NOMO-1 treated with dmso at 0.1 percent for 144 hours (cell line): ENCODE measurements at regions not wholly inside any gene's neighbourhood (a gene's known extent, or its start where the extent isn't known, plus 50 kb on each side); places are given as distances from the start of the nearest gene placed in this dataset.
"Not testable (repeated sequence)": the region's sequence is repeated elsewhere in the genome, so short reads cannot be mapped to it uniquely, and the experiment has no call there.

Experiments used
- DNase-seq: peaks from one replicate; lab custom pipeline; 2025; ENCODE audit not compliant: unreplicated experiment; lab: John Stamatoyannopoulos, UW

DNA sequence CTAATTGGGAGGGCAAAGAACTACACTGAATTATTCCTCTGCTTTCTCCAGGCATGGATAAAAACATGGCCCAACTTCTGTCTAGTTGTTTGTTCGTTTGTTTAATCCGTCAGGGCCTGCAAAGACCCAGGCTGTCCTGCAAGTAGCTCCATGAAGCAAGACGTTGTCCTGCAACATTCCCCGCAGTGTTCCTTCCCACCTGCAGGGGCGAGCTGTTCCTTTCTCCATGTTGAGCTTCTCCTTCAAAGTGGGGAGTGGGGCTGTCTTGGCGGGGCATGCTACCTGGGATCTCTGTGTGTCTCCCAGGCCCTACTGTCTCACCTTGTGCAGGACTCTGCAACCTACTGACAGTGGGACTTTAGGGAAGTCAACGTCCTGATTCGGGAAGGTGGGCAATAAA, 264.0 kb upstream of the SMIM21 start:
- DNase-seq: no peak

DNA sequence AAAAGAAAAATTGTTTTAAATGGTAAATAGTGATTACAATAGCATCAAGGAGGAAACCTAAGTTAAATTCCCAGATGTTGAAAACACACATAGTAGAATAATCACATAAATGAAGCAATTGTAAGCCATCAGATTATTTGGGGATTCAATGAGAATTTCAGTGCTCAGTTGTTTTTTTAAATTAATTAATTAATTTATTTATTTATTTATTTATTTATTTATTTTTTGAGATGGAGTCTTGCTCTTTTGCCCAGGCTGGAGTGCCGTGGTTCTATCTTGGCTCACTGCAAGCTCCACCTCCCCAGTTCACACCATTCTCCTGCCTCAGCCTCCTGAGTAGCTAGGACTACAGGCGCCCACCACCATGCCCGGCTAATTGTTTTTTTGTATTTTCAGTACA, 262.8 kb upstream of the SMIM21 start:
- not testable (repeated sequence) for DNase-seq

DNA sequence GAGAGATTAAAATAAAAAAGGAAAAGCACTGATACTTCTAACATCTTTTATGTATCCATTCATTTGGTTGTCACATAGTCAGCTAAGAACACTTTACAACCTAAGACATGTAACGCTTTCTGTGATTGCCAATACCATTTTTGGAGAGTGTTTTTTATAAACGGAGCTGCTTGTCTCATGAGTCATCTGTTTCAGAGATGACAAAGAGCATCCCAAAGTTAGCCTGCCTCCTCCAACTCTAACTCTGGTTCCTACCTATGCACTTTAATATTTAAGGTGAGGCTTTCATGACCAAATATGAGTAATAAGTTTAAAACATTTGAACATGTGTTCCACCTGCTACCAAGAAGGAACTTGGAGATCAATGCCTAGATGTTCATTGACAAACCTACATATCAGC, 260.1 kb upstream of the SMIM21 start:
- DNase-seq: no peak

DNA sequence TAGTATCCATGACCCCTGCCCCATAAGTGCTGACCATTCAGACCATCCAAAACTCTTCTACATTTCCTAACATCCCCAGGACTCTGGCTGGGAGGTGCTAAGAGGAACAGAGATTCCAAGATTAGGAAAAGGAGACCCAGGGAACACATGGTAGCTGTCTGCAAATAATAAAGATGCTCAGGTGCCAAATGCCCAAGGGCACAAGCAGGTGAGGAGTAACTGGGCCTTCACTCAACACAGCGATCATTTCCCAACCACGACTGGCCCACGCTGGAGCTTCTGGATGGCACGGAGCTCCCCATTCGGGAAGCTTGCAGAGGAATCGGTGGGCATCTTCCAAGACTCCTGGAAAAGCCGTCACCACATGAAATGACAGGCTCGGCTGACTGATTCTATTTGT, 255.9 kb upstream of the SMIM21 start:
- no peak for DNase-seq

DNA sequence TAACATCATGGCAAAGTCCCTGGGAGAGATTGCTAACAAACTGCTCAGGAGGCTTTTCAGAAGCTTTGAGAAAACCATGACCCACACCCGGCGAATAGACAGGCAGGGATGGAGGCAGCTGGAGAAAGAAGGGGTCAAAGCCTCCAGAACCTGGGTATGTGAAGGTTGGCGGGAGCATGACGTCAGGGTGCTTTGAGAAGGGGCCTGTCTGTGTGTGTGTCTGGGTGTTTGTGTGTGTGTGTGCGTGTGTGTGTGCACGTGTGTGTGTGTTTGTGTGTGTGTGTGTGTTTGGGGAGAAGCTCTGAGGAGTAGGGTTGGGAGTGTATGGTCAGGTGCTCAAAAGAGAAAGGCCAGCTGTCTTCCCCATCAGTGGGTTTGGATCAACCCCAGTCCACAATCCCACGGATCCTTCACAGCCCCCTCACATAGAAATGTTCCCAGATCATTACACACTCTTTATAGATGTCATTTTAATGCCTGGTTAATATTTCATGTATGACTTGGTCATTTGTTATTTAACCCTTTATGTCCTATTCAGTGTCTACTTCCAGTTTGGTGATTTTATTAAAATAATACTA, 254.1 kb upstream of the SMIM21 start:
- no peak for DNase-seq

DNA sequence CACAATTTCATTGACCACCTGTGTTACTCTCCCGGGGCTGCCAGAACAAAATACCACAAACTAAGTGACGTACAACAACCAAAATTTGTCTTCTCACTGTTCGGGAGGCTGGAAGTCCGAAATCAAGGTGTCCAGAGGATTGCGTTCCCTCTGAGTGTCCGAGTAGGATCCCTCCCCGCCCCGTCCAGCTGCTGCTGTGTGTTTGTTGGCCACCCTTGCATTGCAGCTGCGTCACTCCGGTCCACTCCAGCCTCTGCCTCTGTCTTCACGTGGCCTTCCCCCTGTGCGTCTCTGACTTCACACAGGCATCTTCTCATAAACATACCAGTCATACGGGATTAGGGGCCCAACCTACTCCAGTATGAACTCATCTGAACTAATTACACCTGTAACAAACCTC, 251.8 kb upstream of the SMIM21 start:
- no peak for DNase-seq

DNA sequence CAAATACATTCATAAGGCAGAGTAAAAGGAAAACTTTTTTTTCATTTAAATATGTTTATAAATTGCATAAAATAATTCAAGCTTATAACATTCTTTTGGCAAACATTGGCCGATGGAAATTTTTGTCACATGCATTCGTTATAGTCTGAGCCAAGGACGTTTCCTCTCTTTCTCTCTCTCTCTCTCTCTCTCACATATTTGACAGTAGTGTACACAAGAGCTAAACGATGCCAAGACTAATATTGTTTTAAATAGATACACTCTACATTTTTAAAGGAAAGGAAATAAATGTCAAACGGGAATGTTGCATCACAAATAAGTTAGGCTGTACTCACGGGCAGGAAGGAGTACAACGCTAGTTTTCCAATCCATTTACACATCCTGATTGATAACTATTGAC, 251.1 kb upstream of the SMIM21 start:
- no peak for DNase-seq

DNA sequence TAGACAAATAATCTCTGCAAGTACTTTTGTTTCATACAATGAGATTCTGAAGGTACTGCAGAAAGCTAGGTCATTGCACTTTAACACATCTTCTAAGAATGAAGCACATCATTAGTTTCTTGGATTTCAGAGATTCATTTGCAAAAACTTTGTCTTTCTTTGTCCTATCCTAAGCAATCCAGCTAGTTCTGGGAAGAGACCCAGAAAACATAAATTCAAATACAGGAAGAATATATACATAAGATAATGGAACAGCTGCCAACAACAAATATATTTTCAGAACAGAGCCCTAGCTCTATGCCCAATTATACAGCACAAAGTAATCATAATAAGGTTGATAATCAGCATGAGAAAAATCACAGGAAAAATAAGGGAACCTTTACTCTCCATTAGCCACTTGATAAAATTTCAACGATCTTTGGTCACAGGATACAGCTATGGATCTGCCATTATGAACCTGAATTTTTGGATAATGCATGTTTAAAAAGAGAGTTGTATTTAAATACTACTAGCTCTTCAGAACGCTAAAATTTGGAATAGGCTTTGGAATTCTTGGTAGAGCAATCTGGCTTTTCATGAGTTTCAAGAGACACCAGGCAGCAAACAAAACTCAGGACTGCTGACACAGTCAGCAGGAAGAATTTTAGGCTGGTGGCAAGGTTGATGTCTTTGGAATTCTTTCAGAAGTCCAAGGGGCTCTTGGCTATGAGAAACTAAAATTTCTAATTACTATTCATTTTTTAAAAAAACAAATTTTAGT, 250.4 kb upstream of the SMIM21 start:
- no peak for DNase-seq

DNA sequence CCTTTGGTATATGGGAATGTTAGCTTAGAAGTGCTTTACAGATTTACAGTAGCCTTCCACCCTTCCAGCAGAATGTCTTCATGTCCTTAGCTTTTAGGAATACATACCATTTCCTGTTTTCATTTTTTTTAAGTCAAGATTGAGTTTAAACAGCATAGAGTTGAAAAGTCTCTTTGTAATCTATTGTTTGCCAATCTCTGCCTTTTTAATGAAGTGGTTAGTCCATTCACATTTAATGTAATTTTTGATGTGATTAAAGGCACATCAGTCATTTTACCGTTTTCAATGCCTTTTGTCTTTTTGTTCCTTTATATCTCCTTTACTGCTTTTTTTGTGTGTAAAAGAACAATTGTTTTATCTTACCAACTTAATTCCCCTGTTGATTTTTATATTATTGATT, 233.4 kb upstream of the SMIM21 start:
- no peak for DNase-seq

DNA sequence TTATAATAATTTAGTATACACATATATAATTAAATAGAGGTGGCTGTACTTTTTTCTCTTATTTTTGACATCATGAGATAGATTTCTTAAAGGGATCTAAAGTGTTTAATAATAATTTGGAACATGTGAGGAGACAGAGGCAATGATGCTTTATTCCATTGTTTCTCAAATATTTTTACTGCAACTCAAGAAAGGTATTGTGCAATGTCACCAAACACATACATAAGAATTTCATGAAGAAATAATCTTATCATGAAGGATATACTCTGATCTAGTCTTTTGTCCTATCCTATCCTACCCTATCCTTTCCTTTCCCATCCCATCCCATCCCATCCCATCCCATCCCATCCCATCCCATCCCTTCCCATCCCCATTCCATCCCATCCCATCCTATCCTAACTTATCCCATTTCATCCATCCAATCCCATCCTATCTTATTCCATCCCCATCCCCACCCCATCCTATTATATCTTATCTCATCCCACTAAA, 232.1 kb upstream of the SMIM21 start:
- DNase-seq: no peak

DNA sequence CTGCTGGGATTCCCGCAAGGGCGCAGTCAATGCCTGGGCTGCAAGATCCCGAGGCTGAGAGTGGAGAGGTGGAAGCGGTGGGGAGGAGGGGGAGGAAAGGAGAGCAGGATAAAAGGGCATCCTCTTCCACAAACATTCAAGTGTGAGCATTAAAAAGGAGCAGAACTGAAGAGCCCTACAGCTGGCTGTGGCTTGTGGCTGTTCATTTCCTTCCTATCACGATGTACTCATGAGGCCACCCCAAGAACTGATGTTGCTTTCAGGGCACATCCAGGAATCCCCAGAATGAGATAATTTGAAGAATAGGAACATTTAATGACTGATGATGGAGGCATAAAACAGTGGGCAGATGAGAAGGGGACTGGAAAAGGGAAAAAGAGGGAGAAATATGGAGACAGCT, 230.8 kb upstream of the SMIM21 start:
- no peak for DNase-seq

DNA sequence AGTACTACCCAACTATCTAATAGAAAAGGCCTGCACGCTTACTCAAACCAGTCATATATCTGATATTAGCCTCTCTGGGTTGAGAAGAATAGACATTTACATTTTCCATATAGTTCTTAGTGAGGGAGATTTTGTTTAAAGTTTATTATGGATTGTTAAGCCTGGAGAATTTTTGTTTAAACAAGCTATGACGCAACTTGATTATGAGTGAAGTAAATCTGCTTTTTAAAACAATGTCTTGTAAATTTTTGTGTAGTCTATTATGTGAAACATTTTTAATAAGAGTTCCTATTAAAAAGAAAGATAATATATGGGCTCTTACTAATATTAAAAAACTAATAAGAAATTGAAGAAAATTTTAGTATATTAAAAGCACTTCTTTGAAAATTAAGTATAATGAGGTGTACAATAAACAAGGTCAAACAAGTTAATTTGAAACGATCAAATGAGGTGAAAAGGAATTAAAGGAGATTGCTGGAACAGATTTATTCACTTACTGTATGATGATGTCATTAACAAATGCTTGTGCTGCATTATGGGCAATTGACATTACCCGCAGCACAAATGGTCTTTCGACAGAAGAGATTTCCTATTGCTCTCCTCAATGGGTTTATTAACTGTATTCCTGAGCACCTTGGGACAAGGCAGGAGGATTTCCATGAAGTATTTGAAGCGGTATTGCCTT, 229.2 kb upstream of the SMIM21 start:
- no peak for DNase-seq

DNA sequence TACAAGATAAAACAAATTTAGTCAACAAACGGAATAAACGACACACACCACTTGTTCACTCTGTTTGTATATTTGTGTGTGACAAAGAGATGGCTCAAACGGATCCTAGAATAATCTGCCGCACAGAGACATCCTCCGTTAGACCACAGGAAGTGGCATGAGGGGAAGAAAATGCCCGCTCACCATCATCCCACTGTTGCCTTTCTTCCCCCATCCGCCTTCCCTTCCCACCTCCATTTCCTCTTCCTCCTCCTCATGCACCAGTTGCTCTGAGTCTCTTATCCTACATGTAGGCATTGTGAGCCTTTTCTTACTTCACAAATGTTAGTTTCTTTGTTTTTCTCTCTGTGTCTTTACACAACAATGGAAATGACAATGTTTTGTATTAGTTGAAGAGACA, 228.5 kb upstream of the SMIM21 start:
- no peak for DNase-seq

DNA sequence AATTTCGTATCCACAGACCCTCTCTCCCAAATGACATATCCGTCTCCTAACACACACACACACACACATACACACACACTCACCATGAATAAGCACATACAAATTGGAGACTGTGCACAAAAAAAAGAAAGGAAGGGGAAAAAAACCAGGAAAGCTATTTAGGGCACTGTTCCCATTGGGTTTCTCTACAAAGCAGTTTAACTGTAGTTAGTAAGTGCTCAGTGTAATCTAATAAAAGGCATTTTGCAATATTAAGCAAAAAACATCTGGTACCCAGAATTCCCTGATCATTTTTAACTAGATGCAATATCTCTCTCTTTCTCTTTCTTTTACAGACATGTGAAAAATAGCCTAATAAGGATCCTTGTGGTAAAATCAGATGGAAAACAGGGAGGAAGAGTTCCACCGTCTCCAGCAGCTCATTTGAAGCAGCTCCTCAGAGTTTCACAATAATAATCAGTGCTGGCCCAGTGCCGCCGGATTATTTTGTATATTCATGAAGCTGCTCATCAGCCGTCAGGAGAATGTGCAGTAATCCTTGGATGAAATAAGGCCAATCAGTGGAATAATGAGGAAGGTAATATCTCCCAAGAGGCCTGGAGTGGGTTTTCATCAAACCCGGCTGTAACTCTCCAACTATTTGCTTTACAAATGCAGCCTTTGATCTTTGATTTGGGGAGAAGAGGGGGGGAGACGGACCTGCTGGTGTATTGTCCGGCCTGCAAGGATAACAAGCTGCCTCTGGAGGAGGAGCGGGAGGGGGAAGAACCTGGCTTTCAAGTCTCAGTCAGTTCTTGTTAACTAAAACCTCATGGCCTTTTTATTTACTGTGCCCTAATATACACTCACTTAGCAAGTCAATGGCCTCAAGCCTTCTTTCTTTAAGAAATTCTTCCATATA, 227.6 kb upstream of the SMIM21 start:
- DNase-seq: no peak

DNA sequence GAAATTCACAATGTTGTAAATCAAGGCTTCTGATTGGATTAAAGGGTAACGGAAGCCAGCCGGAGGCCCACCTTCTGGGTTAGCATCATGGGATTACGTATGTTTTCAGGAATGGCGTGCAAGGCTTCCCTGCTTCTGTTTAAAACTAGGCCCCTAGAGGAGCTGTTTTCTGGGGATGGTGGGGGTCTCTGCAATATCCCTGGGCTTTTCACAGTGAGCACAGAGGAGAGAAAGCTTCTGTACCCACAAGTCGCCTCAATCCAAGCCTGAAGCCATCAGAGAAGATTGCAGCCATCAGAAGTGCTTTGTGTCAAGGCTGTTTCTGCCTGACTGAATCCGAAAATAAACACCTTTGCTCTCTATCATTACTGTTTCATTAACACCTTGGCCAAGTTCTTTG, 226.9 kb upstream of the SMIM21 start:
- no peak for DNase-seq

DNA sequence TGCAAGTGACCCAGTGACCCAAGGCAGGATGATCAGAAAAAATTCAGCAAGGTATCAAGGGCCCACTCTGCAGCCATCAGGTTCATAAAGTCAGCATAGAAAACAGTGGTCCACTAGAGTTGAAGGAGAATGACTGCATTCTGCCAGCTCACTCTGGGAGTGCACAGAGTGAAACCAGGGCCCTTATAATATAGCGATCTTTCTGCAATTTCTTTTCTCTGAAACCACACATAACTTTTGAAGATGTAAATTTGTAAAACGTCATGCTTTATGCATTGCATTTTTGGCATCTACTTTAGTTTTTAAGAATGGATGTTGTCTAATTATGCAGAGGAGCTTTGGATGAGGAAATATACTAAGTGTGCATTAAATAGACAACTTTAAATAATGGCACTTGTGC, 225.0 kb upstream of the SMIM21 start:
- DNase-seq: no peak

DNA sequence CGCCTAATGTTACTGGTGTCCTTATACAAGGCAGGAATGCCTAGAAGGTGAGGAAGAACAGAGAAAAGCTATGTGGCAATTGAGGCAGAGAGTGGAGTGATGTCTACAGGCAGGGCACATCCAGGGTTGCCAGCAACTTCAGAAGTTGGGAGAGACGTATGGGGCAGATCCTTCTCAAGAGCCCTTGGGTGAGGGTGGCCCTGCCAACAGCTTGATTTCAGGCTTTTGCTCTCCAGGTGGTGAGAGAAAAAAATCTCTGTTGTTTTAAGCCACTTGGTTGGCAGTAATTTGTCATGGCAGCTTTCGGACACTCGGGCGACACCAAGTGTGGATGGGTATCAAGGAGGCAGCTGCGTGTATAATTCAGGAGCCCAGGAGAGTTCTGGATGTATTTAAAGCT, 217.4 kb upstream of the SMIM21 start:
- no peak for DNase-seq

DNA sequence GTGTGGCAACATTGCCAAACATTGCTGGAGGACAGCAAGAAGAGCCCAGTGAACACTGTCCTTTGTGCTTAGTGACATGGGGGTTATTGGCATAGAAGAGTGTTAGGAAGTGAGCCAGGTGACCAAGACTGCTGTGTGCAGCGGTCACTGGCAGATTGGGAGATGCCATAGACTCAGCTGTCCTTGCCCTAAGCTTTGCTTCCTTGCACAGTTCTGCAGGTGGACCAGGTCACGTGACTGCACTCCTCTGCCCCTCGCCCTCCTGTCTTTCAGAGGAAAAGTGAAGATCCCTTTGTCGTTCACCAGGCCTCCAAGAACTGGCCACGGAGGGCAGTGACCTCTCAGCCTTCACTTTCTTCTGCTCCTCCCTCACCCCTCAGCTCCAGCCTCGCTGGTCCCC, 215.6 kb upstream of the SMIM21 start:
- DNase-seq: no peak

DNA sequence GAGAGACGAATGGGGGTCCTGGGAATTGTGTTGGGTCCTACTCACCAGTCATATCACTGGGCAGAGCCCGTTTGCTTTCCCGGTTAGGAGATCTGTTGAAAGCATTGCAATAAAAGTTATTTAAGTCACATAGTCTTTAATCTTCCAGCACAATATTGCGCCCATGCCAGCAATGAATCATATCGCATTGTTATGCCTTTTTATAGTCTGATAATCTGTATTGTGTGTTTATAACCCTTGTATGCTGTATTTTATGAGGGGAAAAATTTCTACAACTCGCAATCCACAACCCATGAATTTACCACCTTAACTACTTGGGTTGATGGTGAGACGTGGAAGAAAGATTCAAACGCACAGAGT, 211.9 kb upstream of the SMIM21 start:
- DNase-seq: no peak

DNA sequence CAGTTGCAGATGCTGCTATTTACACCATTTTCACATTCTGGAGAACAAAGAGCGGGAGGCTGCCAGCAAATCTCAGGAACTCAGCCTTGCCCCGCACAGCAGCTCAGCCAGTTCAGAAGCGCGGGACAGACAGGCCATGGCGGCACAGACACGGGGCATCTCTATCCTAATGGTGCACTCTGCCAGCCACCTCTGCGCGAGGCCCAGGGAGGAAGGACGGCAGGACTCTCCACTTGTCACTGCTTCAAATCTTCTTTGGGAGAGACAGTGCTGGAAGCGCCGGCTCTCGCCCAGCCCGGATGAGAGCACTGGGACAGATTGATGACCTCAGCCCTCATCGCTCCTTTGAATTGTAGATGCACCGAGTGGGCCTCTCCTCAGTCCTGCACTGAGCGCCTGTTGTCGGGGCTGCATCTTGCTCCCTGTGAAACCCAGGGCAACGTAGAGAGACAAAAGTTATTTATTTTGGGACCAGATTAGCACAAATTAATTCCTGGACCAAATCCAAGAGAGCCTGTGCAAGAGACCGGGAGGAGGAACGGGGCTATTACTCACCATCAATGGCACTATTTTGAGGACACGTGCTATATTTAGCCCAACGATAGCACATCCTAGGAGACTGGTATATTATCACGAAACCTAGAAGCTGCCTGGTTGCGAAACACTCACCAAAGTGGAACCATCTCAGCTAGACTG, 211.4 kb upstream of the SMIM21 start:
- DNase-seq: no peak

DNA sequence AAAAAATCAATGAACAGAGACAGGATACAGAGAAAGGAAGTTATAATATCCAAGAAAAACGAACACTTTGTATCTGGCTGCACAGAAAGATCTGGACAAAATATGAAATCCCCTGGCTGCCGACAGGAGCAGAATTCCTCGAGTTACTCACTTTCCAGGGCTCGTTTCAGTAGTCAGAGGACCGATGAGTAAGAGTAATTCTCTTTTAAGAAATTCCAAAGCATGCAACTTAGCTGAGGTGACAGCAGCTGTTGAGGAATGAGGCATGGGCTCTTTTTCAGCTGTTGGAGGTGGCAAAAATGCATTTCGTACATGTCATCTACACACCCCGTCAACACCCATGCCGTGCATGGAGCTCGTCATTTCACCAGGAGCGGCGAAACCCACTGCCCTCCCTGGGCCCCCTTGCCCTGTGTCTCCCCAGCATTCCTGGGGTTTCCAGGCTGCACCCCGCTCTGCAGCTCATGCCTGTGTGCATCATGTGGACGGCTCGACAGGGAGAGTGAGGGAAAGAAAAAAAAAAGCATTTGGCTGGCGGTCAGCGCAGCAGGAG, 210.8 kb upstream of the SMIM21 start:
- no peak for DNase-seq
